ENCODE measurements at regions not wholly inside any gene's neighbourhood (a gene's known extent, or its start where the extent isn't known, plus 50 kb on each side); places are given as distances from the start of the nearest gene placed in this dataset.

DNA sequence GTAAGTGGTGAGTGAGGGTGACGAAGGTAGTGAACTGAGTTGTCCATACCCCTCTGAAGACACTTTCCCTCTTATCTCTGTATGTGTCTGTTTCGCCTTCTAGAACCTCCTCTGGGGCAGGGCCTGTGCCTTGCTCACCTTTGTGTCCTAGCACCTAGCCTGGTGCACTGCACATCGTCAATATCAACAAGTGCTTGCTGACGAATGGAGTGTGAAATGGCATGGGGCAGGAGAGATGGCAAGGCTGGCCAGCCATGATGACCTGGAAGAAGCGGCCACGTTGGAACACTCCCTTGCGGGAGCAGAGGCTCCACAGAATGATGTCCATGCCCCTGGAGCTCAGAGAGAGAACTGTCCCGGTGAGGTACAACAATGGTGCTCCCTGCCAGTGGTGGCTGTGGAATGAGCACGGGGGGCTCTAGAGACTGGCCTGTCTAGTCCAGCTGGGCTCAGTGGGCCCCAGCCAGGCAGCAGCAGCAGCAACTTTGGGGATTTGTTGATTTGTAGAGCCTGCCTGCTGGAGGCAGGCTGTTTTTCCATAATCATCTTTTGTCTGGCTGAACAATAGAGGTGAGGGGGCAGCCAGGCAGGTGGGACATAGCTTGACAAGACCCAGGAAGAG, 112.2 kb upstream of the PJA1 start:
- DNase-seq (ENCODE audit: low spot score) = no peak

- DNase-seq (ENCODE audit: low spot score) = no peak
These were observed 103.4 kb upstream of the PJA1 start for GRCh38 chrX:69268611-69269010.

DNA sequence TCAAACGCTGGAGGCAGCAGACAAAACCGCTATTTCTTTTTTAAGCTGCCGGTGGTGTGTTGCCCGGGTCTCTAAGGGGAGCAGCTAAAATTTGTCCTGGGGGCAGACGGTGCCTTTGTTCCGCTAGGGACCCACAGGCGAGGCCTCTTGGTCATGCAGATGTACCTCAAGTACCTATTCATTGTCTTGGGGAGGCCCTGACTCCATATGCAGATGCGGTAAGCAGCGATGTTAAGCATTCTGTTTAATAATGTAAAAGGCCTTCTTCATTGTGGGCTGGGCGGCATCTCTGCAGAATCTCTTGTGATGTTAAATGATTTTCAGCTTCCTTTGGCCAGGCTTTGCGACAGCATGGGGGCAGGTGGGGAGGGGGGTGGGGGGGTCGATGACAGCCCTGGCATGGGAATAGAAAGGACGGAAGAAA, 98.9 kb upstream of the PJA1 start:
- no peak for DNase-seq (ENCODE audit: low spot score)

DNA sequence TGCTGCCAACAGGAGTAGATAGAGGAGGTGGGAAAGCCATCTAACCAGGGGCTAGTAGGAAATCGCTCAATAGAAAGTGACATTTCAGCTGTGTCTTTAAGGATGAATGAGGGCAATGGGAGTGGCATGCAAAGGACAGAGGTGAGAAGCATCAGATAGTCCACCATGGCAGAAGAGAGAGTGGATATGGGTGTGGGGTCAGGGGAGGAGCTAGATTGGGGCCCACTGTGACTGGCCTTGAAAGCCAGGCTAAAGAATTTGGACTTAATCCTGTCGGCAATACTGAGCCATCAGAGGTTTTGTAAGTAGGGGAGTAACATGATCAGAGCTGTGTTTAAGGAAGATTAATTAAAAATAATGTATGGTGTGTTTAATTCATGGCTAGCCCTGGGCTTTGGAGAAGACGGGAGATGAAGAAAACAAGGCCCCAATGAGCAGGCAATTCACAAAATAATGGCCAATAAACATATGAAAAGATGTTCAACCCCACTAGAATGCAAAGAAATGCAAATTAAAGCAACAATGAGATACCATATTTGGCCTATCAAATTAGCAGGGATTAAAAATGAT, 98.1 kb upstream of the PJA1 start:
- no peak for DNase-seq (ENCODE audit: low spot score)

- DNase-seq (ENCODE audit: low spot score) = no peak
These were observed 97.0 kb upstream of the PJA1 start for GRCh38 chrX:69262036-69262936.

DNA sequence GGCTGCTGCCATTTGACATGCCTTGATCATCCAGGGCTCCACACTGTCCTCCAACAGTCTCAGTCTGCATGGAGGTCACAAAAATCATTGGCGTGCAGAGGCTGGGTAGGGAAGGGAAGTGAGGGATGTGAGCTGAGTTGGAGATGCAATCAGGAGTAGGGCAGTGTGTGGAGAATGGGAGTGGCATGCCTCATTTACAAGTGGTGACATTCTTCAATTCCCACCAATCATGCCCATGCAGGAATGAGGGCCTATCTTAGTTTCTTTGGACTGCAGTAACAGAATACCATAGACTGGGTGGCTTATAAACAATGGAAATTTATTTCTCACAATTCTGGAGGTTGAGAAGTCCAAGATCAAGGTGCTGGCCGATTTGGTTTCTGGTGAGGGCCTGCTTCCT, 94.9 kb upstream of the PJA1 start:
- DNase-seq (ENCODE audit: low spot score) = no peak

DNA sequence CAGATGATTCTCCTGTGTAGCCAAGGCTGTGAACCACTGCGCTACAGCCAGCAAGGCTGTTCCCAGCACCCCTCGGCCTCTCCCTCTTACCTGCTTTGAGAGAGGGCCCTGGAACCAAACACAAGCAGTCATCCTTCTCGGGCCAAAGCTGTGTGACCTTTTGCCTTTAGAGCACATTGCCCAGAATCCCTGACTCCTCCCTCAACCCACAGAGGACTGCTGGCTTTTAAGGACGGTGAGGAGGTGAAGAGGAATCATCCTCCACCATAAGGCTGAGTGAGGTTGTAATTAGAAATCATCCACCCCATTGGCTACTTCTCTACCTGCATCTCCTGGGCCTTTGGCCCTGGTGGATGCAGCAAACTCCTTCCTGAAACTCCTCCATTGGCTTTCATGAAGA, 93.6 kb upstream of the PJA1 start:
- DNase-seq (ENCODE audit: low spot score) = no peak

GRCh38 chrX:69257499-69258127, 92.4 kb upstream of the PJA1 start:
- DNase-seq (ENCODE audit: low spot score) = no peak

- DNase-seq (ENCODE audit: low spot score) = no peak
These were observed 91.0 kb upstream of the PJA1 start for GRCh38 chrX:69256291-69256565.

- DNase-seq (ENCODE audit: low spot score) = no peak
These were observed 90.4 kb upstream of the PJA1 start for GRCh38 chrX:69255441-69256290.

- no peak for DNase-seq (ENCODE audit: low spot score)
These were observed 88.6 kb upstream of the PJA1 start for GRCh38 chrX:69253821-69254220.

DNA sequence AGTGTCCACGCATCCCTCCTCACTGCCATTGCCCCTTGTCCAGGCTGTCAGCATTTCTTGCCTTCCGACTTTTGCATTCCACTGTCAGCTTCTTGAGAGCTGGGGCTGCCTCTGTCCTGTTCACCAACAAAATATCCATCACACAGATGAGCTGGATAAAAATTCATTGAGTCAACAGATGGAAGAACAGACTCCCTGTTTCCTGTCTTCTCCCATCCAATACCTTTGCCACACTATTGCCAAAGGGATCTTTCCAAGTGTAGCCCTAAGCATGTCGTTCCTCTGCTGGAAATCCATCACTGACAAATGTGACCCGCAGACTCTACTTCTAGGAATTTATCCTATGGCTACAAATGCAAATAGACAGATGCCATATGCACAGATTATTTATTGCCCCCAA, 78.0 kb upstream of the PJA1 start:
- DNase-seq (ENCODE audit: low spot score) = no peak

DNA sequence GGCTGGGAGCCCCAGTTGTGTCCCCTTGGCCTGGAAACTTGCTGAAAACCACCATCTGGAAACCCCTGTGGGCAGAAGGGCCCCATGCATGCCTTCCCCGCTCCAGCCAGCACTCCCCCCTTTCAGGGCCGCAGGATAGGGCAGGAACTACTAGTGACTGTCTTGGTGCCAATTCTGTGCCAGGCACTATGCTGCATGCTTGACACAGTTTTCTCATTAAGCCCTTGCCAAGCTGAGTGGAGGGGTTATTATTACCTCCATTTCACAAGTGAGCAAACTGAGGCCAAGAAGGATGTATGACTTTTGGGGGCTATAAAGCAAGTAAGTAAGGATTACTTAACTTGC, 73.6 kb upstream of the PJA1 start:
- DNase-seq (ENCODE audit: low spot score) = no peak

DNA sequence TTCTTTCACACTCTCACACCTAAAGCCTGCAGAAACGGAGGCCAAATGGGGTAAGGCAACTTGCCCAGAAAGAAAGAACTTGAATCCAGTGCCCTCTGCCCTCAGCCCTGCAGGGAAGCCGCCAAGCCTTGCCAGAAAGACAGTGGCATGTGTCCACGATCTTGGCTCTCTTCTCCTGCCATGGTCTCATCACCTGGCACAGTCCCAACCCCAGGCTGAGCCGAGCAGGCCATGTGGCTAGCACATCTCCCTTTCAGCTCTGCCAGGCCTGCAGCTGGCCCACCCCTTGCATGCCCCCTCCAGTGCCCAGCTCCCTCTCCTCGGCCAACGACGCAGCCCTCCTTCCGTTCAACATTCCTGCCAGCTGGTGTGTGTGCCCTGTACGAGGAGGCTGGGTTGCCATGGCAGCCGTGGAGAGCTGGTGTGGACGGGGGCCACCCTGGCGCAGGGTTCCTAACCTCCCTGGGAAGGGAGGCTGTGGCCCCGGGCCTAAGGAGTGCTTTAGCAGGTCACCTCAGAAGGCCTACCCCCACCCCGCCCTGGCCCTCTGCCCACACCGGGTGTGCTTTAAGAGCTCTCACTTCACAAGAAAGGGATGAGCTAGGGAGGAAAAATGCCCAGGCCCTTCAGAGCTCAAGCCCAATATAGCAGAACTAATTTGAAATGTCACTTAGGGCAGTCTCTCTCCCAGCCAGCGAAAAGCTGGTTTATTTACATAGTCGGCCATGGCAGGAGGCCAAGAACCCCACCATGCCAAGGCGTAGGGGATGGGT, 73.0 kb upstream of the PJA1 start:
- DNase-seq (ENCODE audit: low spot score) = no peak

- no peak for DNase-seq (ENCODE audit: low spot score)
These were observed 72.0 kb upstream of the PJA1 start for GRCh38 chrX:69237236-69237635.

DNA sequence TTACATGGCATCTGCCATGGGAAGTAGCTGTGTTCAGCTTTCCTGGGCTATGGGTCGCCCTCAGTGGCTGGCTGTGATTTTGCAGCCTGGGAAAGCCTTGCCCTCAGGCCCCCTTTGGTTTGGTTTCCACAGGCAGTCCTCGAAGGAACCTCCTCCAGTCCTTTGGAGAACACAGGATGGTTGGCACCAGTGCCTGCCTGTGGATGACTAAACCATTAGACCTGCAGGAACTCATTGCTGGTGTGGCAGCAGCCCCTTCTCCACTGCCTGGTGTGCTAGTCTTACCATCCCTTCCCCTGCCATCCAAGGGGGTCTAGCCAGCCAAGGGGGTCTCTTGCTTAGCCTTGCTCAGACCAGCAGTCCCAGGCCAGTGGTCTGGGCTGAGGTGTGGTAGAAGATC, 71.4 kb upstream of the PJA1 start:
- no peak for DNase-seq (ENCODE audit: low spot score)

GRCh38 chrX:69234624-69235023, 69.4 kb upstream of the PJA1 start:
- no peak for DNase-seq (ENCODE audit: low spot score)

DNA sequence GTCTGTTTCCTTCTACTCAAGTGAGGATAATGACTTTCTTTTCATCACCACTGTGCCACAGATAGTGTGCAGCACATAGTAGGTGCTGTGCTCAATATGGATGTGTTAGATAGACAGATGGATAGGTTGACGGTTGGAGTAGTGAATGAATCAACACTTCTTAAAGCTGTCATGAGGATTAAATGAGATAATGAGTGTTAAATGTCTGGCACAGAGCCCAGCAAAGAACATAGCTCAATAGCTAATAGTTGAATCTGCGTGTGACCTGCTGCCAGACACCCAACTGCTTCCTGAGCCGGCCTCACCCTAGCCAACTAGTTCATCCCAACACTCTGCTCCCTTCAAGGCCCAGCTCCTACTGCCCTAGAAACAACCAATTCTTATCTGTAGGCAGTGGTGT, 67.7 kb upstream of the PJA1 start:
- DNase-seq (ENCODE audit: low spot score) = no peak

DNA sequence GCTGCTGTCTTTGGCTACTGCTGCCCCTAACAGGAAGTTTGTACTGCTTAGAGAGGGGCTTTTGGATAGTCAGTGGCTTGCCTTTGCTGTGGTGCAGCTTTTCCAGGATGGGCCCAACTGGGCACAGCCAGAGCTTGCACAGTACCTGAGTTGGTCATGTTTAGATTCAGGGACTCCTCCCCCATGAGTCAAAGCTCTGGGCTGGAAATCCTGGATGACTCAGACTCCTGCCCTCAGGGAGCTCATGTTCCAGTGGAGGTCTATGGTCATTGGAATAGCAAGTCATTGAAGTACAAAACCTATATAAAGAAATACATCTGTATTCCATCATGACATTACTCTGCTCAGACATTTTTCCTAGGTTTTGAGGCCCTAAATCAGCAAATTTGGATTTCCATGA, 66.7 kb upstream of the PJA1 start:
- DNase-seq (ENCODE audit: low spot score) = no peak

GRCh38 chrX:69229436-69229835, 64.2 kb upstream of the PJA1 start:
- peak; percentile 3 for DNase-seq (ENCODE audit: low spot score)

DNA sequence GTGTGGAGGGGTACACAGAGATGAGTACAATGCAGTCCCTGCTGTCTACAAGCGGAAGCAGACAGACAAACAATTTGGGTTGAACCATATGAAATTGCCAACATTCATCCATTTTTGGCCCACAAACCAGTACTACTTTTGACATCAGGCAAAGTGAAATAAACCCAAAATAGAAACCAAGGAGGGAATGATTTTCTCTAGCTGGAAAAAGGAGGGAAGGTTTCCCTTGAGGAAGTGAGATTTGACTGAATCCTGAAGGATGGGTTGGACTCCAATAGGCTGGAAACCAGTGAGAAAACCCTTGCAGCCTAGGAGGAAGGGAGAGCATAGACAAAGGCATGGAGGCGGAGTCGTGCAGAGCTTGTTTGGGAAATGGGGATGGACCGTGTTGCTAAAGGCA, 63.5 kb upstream of the PJA1 start:
- DNase-seq (ENCODE audit: low spot score) = no peak
